SK-N-MC (cell line): ENCODE measurements at regions not wholly inside any gene's neighbourhood (a gene's known extent, or its start where the extent isn't known, plus 50 kb on each side); places are given as distances from the start of the nearest gene placed in this dataset.
A peak's percentile ranks its signal among the peaks of the same experiment; 100 is the strongest.

Experiments
- DNase-seq: peaks from one replicate; pipeline ENCODE4 v3.0.0-alpha.2; 2011; ENCODE audit warnings: low read depth, low spot score
- H3K27ac ChIP-seq: fragments of 200-600 bp; sonication (generic); 2 replicates; pipeline ENCODE4 v1.5.1; 2016; ENCODE audit warnings: mixed run types
- H3K36me3 ChIP-seq: fragments of 200-600 bp; sonication (generic); 2 replicates; pipeline ENCODE4 v1.6.1; 2017; ENCODE audit warnings: antibody characterized with exemption, low read length, mixed read lengths; ENCODE audit not compliant: insufficient read depth
- H3K4me3 ChIP-seq: fragments of 200-600 bp; sonication (generic); 2 replicates; pipeline ENCODE4 v1.5.1; 2016
- H3K9ac ChIP-seq: fragments of 200-600 bp; sonication (generic); 2 replicates; pipeline ENCODE4 v1.8.0; 2017; ENCODE audit warnings: mixed run types, mixed read lengths; ENCODE audit not compliant: insufficient read length
- H3K9me3 ChIP-seq: fragments of 200-600 bp; sonication (generic); 2 replicates; pipeline ENCODE4 v1.6.1; 2017; ENCODE audit warnings: low read depth, mild to moderate bottlenecking, antibody characterized with exemption, low read length, moderate library complexity, mixed read lengths
- EZH2 ChIP-seq: fragments of 200-600 bp; sonication (generic); IDR thresholded peaks from one replicate; pipeline ENCODE4 v1.6.1; 2017; ENCODE audit warnings: antibody characterized with exemption
- FOXP2 ChIP-seq: optimal IDR thresholded peaks from 2 replicates; pipeline ENCODE3; 2011; ENCODE audit warnings: mild to moderate bottlenecking, moderate library complexity; ENCODE audit not compliant: insufficient read depth; ENCODE audit errors: extremely low read length, control extremely low read depth
- POLR2AphosphoS5 ChIP-seq: IDR thresholded peaks from 2 replicates; pipeline ENCODE4 v1.6.1; 2012; ENCODE audit warnings: mild to moderate bottlenecking, low read depth, low read length, borderline replicate concordance

DNA sequence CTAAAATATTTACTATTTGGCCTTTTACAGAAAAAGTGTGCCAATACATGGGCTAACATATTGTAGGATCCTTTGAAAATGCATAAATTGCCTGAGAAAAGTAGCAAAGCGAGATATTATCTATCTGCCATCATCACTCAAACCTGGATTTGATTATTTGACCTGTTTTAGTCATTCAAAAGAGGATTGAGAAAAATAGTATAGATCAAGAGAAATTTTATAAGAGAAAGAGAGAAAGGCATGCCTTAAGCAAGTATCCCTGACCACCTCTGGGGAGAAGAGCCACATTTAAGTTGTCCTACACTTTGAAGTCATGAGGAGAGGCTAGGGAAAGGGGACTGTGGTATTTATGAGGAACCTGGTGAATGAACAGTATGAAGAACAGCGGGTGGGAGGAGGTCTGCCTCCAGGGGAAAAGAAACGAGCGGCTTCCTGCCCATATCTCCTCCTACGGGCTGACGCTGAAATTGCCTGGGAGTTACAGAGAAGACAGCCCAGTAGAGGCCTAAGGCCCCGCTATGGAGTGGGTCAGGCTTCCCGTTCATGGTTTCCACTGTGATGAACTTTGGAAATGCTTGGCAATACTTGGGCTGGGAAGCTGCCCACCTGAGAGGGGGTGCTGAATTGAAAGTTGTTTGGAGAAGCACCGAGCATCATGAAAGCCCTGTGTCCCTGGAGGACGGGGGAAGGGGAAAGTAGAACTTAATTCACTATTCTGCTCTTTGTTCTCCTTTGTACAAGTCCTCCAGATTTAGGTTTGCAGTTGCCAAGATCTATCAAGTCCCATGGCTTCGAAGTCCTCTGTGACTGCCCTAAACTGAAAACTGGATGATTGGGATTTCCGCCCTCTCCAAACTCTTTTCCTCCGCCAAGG lies 106.9 kb upstream of the ACSL4 start:
- no peak for DNase-seq
- H3K4me3 ChIP-seq = peak overlapping the region; percentile 47
- no peak for TF ChIP-seq FOXP2
- no peak for TF ChIP-seq POLR2AphosphoS5
- no peak for TF ChIP-seq EZH2
- H3K36me3 ChIP-seq = no peaks in the 10 kb centered on the region
- peak overlapping the region; percentile 35 for H3K9ac ChIP-seq
- H3K9me3 ChIP-seq = no peaks in the 10 kb centered on the region
- peak overlapping the region; percentile 91 for H3K27ac ChIP-seq

DNA sequence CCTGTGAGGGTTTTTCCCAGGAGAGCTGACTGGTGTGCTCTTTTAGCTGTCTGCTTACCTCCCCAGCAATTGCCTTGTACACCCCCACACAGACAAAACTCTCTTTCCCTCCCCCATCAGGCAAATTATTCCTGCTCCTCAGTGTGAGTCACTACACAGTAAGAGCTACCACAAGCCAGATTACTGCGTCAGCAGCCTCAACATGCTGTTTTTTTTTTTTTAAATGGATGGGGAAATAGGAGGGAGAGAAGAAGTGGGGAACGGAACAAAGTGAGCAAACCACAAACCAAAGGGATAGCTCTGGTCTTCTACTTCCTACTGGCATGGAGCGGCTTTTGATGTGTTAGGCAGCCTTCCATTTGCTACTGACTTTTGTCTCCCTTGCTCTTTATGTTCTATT lies 107.5 kb upstream of the ACSL4 start:
- Histone ChIP-seq H3K4me3 (peak overlapping the region; percentile 47), H3K27ac (peak overlapping the region; percentile 91), H3K36me3 (no peaks in the 10 kb centered on the region), H3K9me3 (no peaks in the 10 kb centered on the region), H3K9ac (peak overlapping the region; percentile 35)
- TF ChIP-seq FOXP2 = no peak
- TF ChIP-seq POLR2AphosphoS5 = no peak
- no peak for TF ChIP-seq EZH2
- no peak for DNase-seq

DNA sequence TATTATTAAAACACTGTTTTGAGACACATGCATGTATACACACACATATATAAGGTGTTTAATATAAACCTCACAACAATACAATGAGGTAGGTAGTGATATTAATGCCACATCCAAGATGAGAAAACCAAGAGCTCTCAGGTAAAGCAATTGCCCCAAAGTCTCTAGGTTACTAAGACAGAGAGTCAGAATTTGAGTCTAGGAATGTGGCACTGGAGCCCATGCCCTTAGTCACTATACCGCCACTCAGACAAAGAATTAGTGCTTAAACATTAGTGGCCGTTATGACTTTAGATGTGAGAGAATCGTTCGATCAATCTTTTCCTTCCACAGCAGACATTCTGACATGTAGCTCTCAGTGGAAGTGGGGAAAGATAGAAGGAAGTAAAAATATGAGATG lies 108.2 kb upstream of the ACSL4 start:
- H3K27ac ChIP-seq = no peak overlapping the region
- H3K36me3 ChIP-seq = no peaks in the 10 kb centered on the region
- TF ChIP-seq EZH2 (no peak), FOXP2 (no peak), POLR2AphosphoS5 (no peak)
- no peak overlapping the region for H3K4me3 ChIP-seq
- DNase-seq = no peak
- no peaks in the 10 kb centered on the region for H3K9me3 ChIP-seq
- no peak overlapping the region for H3K9ac ChIP-seq

DNA sequence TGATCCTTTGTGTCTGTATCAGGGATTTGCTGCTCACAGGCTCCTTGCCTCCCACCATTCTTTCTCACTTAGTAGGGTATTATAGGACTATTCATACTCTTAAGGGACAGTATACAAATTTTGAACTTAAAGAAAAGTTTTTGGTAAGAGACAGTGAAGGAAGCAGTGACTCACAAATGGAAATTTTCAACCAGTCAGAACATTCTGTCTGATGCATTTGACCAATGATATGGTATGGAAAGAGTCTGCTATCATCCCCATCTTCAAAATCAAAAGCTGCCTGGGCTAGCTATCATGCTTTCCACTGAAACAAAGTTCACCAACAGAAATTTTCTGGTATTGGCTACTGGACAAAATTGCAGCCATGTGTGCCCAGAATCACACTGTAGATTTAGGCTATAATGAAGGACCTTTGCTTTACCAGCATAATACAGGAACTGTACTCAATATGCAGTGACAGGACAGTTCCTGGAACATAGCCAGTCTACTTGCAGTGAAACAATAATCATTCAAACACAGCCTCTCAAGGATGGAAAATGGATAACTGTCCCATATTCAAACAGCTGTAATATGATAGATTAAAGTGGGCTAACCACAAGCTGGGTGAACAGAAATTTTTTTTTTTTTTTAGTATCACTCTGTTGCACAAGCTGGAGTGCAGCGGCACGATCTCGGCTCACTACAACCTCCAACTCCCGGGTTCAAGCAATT lies 109.0 kb upstream of the ACSL4 start:
- Histone ChIP-seq H3K27ac (no peak overlapping the region), H3K36me3 (no peaks in the 10 kb centered on the region), H3K4me3 (no peak overlapping the region), H3K9ac (no peak overlapping the region), H3K9me3 (no peaks in the 10 kb centered on the region)
- no peak for DNase-seq
- TF ChIP-seq POLR2AphosphoS5 (no peak), EZH2 (no peak), FOXP2 (no peak)

DNA sequence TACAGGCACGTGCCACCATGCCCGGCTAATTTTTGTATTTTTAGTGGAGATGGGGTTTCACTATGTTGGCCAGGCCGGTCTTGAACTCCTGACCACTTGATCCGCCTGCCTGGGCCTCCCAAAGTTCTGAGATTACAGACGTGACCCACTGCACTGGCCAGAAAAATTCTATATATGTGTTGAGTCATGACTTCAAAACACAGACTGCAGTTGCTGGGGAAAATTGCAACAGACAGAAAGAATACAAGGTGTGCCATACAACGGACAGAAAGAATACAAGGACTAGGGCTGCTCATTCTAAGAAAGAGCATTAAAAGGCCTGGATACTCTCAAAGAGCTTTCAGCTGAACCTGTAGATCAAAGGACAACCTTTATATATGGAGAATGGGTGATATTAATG lies 109.6 kb upstream of the ACSL4 start:
- DNase-seq = no peak
- no peak overlapping the region for H3K9ac ChIP-seq
- no peak overlapping the region for H3K4me3 ChIP-seq
- no peaks in the 10 kb centered on the region for H3K9me3 ChIP-seq
- no peak for TF ChIP-seq POLR2AphosphoS5
- no peak for TF ChIP-seq FOXP2
- TF ChIP-seq EZH2 = no peak
- H3K27ac ChIP-seq = no peak overlapping the region
- no peaks in the 10 kb centered on the region for H3K36me3 ChIP-seq

DNA sequence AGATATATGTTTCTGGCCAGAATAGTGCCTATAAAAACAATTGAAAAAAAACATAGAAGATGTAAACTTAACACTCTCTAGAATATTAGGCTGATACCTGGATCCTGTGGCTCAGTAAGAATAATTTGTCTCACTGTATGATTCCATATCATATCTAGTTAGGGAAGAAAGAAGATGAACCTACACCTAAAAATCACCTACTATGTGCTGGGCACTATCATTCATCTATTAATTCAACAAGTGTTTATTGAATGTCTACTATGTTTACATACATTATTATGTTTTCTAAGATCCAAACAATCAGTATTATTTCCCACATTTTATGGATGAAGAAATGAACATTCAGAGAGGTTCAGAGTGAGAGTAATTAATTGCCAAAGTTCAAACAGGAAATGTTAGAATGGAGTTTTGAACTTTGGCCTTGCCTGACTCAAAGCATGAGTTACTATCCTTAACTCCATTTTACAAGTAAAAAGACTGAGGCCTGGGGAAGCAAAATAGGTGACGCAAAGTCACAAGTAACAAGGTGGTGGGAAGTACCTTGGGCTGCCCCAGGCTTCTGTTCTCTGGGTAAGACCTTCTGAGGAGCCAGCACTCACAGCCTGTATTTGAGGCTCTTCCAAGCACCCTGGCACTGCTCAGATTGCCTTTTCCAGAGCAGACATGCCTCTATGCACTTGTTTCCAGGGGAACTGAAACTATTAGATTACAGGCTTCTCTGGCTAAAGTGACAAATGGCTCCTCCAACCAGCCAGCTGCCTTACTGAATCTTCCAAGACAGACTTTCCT lies 111.1 kb upstream of the ACSL4 start:
- no peak for DNase-seq
- H3K36me3 ChIP-seq = no peaks in the 10 kb centered on the region
- no peak overlapping the region for H3K4me3 ChIP-seq
- no peaks in the 10 kb centered on the region for H3K9me3 ChIP-seq
- H3K9ac ChIP-seq = no peak overlapping the region
- no peak overlapping the region for H3K27ac ChIP-seq
- TF ChIP-seq POLR2AphosphoS5 = no peak
- no peak for TF ChIP-seq FOXP2
- TF ChIP-seq EZH2 = no peak

DNA sequence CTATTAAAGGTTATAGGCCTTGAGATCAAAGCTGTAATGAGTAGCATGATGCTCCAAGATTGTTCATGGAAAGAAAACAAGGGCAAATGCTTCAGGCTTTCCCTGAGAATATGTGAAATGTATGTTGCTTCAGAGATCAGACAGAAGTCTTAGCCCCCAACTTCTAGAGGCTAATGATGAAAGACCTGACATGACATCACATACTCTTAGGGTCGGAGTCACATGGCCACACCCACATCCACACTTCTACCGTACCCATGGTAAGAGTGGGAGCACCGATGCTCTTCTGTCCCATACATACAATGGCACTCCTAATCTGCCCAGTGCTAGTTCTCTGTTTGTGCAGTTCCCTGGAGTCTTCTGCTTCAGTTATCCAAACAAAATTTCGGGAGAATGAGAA lies 111.9 kb upstream of the ACSL4 start:
- Histone ChIP-seq H3K36me3 (no peaks in the 10 kb centered on the region), H3K4me3 (no peak overlapping the region), H3K27ac (no peak overlapping the region), H3K9ac (no peak overlapping the region), H3K9me3 (no peaks in the 10 kb centered on the region)
- no peak for TF ChIP-seq FOXP2
- DNase-seq = no peak

DNA sequence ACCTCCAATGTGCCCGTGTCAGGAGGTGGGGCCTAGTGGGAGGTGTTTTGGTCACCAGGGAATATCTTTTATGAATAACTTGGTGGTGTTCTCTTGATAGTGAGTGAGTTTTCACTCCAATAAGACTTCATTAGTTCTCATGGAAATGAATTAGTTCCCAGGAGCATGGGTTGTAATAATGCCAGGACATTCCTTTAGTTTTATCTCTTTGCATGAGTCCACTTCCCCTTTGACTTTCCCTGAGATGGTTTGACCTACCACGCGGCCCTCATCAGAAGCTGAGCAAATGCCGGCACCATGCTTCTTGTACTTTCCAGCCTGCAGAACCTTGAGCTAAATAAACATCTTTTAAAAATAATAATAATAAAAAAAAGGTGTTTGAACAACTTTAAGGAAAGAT lies 112.9 kb upstream of the ACSL4 start:
- DNase-seq = no peak
- no peak overlapping the region for H3K27ac ChIP-seq
- H3K9ac ChIP-seq = no peak overlapping the region
- no peak for TF ChIP-seq FOXP2
- no peak for TF ChIP-seq POLR2AphosphoS5
- TF ChIP-seq EZH2 = no peak
- no peak overlapping the region for H3K4me3 ChIP-seq
- H3K9me3 ChIP-seq = no peaks in the 10 kb centered on the region
- no peaks in the 10 kb centered on the region for H3K36me3 ChIP-seq
